Lower leg skin (tissue), 4 donors: ENCODE measurements at regions not wholly inside any gene's neighbourhood (a gene's known extent, or its start where the extent isn't known, plus 50 kb on each side); places are given as distances from the start of the nearest gene placed in this dataset.

Experiments
- DNase-seq, 2 donors: peaks; one replicate each; pipeline ENCODE4 v3.0.0-alpha.2; 2019; ENCODE audit warnings: low spot score in 2 of 2
- H3K4me3 ChIP-seq: fragments of 200-600 bp; sonication (generic); 2 replicates; pipeline ENCODE4 v1.5.1; 2017; ENCODE audit warnings: mild to moderate bottlenecking, low read depth; ENCODE audit not compliant: poor library complexity, severe bottlenecking
- CTCF ChIP-seq, 3 donors: fragments of 450-650 bp; IDR thresholded peaks; one replicate each; pipeline ENCODE4 v1.5.1; 2016; ENCODE audit warnings: antibody characterized with exemption in 3 of 3, mild to moderate bottlenecking in 3 of 3, moderate library complexity in 2 of 3
- POLR2A ChIP-seq, 2 donors: fragments of 450-650 bp; IDR thresholded peaks; one replicate each; pipeline ENCODE4 v1.6.1; 2016 to 2017; ENCODE audit warnings: antibody characterized with exemption in 2 of 2, mild to moderate bottlenecking in 1 of 2, moderate library complexity in 1 of 2
- WGBS, 2 donors: methylation state at CpG; one replicate each; pipeline ENCODE4 v1.1.5; 2018; 5-methylcytosine and 5-hydroxymethylcytosine counted together
- intact Hi-C: fragments of 100-400 bp; cut with DNase I; formaldehyde crosslinking; loops from one replicate; pipeline ENCODE4 v1.15.0; 2023; ENCODE audit warnings: low total_unique reads

GRCh38 chr1:80424249-80424648 lies 1376.5 kb upstream of the ADGRL2 start:
- no peak for TF ChIP-seq POLR2A (IDR thresholded peaks at IDR 0.05)
- no peak for TF ChIP-seq CTCF (IDR thresholded peaks at IDR 0.05)
- H3K4me3 ChIP-seq: no peak overlapping the region
- intact Hi-C loops: no loop called here
- DNase-seq: no peak
- WGBS, 2 donors: 85 to 87% methylated on average over 1 of the region's 1 CpG

- WGBS, 2 donors: 82 to 90% methylated on average over 1 of the region's 1 CpG
- intact Hi-C loops: no loop called here
- DNase-seq: no peak
- no peak overlapping the region for H3K4me3 ChIP-seq
- no peak for TF ChIP-seq POLR2A (IDR thresholded peaks at IDR 0.05)
- TF ChIP-seq CTCF (IDR thresholded peaks at IDR 0.05): no peak
These were observed 1382.6 kb upstream of the ADGRL2 start for GRCh38 chr1:80418134-80418533.

GRCh38 chr1:80417671-80418070 lies 1383.1 kb upstream of the ADGRL2 start:
- WGBS, 2 donors: 73 to 83% methylated on average over 1 of the region's 1 CpG
- TF ChIP-seq POLR2A (IDR thresholded peaks at IDR 0.05) (no peak), CTCF (IDR thresholded peaks at IDR 0.05) (no peak)
- intact Hi-C loops: no loop called here
- no peak overlapping the region for H3K4me3 ChIP-seq
- no peak for DNase-seq

GRCh38 chr1:80413969-80414368 lies 1386.8 kb upstream of the ADGRL2 start:
- 90% methylated on average over 1 of the region's 1 CpG for WGBS, 2 donors
- DNase-seq: no peak
- intact Hi-C loops: no loop called here
- no peak overlapping the region for H3K4me3 ChIP-seq
- TF ChIP-seq CTCF (IDR thresholded peaks at IDR 0.05): no peak
- no peak for TF ChIP-seq POLR2A (IDR thresholded peaks at IDR 0.05)

- intact Hi-C loops: no loop called here
- TF ChIP-seq CTCF (IDR thresholded peaks at IDR 0.05) (no peak), POLR2A (IDR thresholded peaks at IDR 0.05) (no peak)
- H3K4me3 ChIP-seq: no peak overlapping the region
- WGBS, 2 donors: 81 to 91% methylated on average over 4 of the region's 4 CpGs
- no peak for DNase-seq
These were observed 1390.5 kb upstream of the ADGRL2 start for GRCh38 chr1:80410233-80410632.

- TF ChIP-seq CTCF (IDR thresholded peaks at IDR 0.05) (no peak), POLR2A (IDR thresholded peaks at IDR 0.05) (no peak)
- intact Hi-C loops: no loop called here
- no peak for DNase-seq
- H3K4me3 ChIP-seq: no peak overlapping the region
- 78% methylated on average over 4 of the region's 4 CpGs for WGBS, 2 donors
These were observed 1397.0 kb upstream of the ADGRL4 start for GRCh38 chr1:80403471-80403893.
